ENCODE measurements at regions not wholly inside any gene's neighbourhood (a gene's known extent, or its start where the extent isn't known, plus 50 kb on each side); places are given as distances from the start of the nearest gene placed in this dataset.

- TF ChIP-seq CTCF (IDR thresholded peaks at IDR 0.05) (no peak), POLR2AphosphoS5 (IDR thresholded peaks at IDR 0.05) (no peak)
Measured at GRCh38 chr9:73951147-73951546, 546.0 kb upstream of the RORB start.

Data from upper lobe of left lung (tissue), 4 donors.